HepG2 (cell line): ENCODE measurements at regions not wholly inside any gene's neighbourhood (a gene's known extent, or its start where the extent isn't known, plus 50 kb on each side); places are given as distances from the start of the nearest gene placed in this dataset.

Source experiments
- ATAC-seq: fragments of 200-7000 bp; cut with Tn5 transposase; 3 replicates; pipeline ENCODE4 v1.9.1; 2020; ENCODE audit warnings: mild to moderate bottlenecking, moderate library complexity
- BruUV-seq: library from RNA; stranded (reverse); fragments of 400-500 nt; replicated peaks from 2 replicates; lab custom pipeline; 2021; lab: Mats Ljungman, UMichigan
- CTCF ChIA-PET: fragments of 300-600 bp; formaldehyde crosslinking; extraction: SDS; loops from one replicate; lab custom pipeline; 2021; ENCODE audit warnings: low total read pairs, inconsistent platforms, low intra/inter-chr PET ratio; lab: Yijun Ruan, JAX
- POLR2A ChIA-PET: fragments of 350-600 bp; sonication (Branson Sonifier 250); formaldehyde crosslinking; loops from one replicate; lab custom pipeline; 2020; ENCODE audit warnings: antibody characterized with exemption, inconsistent platforms; lab: Yijun Ruan, JAX
- DNase-seq: peaks from one replicate; pipeline ENCODE4 v3.0.0-alpha.2; 2015; ENCODE audit warnings: low spot score
- FAIRE-seq: peaks from 3 replicates; lab custom pipeline; 2011; peaks lifted over from hg19 to GRCh38; lab: Jason Lieb, UNC
- H2AFZ ChIP-seq: one replicate; pipeline ENCODE4 v1.6.1; 2011; ENCODE audit warnings: low read length, inconsistent platforms
- H3K27ac ChIP-seq: fragments of 300-600 bp; 3 replicates; pipeline ENCODE4 v1.8.0; 2011; ENCODE audit warnings: mixed run types, mild to moderate bottlenecking, mixed read lengths, low read length, inconsistent platforms; ENCODE audit not compliant: insufficient read depth; ENCODE audit errors: extremely low read length
- H3K27me3 ChIP-seq, 2 experiments: fragments of 200-600 bp in 1 of 2; 2 replicates in 1 of 2; 3 replicates in 1 of 2; pipeline versions ENCODE4 v1.6.0 to v1.8.0; 2011; ENCODE audit warnings: low read length in 2 of 2, mild to moderate bottlenecking in 2 of 2, moderate library complexity in 2 of 2, inconsistent platforms in 1 of 2; ENCODE audit not compliant: insufficient read depth in 2 of 2, control insufficient read depth in 1 of 2
- H3K36me3 ChIP-seq, 2 experiments: fragments of 200-600 bp in 1 of 2; replicated peaks in 1 of 2; 2 replicates in 1 of 2; 3 replicates in 1 of 2; pipeline versions ENCODE4 v1.5.1 to v1.8.0; 2011; ENCODE audit warnings: low read length in 2 of 2, inconsistent platforms in 1 of 2; ENCODE audit not compliant: insufficient read depth in 2 of 2, control insufficient read depth in 1 of 2
- H3K4me1 ChIP-seq: 2 replicates; pipeline ENCODE4 v1.5.1; 2012; ENCODE audit warnings: low read length, inconsistent platforms; ENCODE audit not compliant: insufficient read depth
- H3K4me2 ChIP-seq: 2 replicates; pipeline ENCODE4 v1.6.0; 2011; ENCODE audit warnings: low read depth, low read length, inconsistent platforms
- H3K4me3 ChIP-seq, 3 experiments: fragments of 200-600 bp in 1 of 3; sonication (generic), shearing (Covaris generic) in 1 of 3; replicated peaks in 1 of 3; 2 replicates each; pipeline ENCODE4 v1.5.1; 2011 to 2016; ENCODE audit warnings: low read length in 3 of 3, inconsistent platforms in 2 of 3, low read depth in 2 of 3, mild to moderate bottlenecking in 2 of 3, control low read depth in 1 of 3, mixed read lengths in 1 of 3; ENCODE audit not compliant: insufficient read depth in 1 of 3
- H3K79me2 ChIP-seq: one replicate; pipeline ENCODE4 v1.6.1; 2011; ENCODE audit warnings: low read length, inconsistent platforms; ENCODE audit not compliant: insufficient read depth
- H3K9ac ChIP-seq: 2 replicates; pipeline ENCODE4 v1.6.0; 2011; ENCODE audit warnings: mild to moderate bottlenecking, low read depth, low read length, inconsistent platforms; ENCODE audit not compliant: insufficient read depth
- H3K9me3 ChIP-seq: 2 replicates; pipeline ENCODE4 v1.5.1; 2012; ENCODE audit warnings: mild to moderate bottlenecking, low read length
- H4K20me1 ChIP-seq: 2 replicates; pipeline ENCODE4 v1.6.0; 2011; ENCODE audit warnings: inconsistent platforms, mild to moderate bottlenecking, low read length, moderate library complexity; ENCODE audit not compliant: insufficient read depth
- ELF4 ChIP-seq: sonication (generic); formaldehyde crosslinking; IDR thresholded peaks from 2 replicates; pipeline ENCODE4 v1.5.0; 2020; ENCODE audit warnings: missing genetic modification reagents, mild to moderate bottlenecking, moderate library complexity, borderline replicate concordance
- HDAC2 ChIP-seq: sonication (generic); formaldehyde crosslinking; IDR thresholded peaks from 2 replicates; pipeline ENCODE4 v1.4.0; 2020; ENCODE audit warnings: missing genetic modification reagents
- MLLT10 ChIP-seq: sonication (generic); formaldehyde crosslinking; IDR thresholded peaks from 2 replicates; pipeline ENCODE4 v1.4.0; 2020; ENCODE audit warnings: missing genetic modification reagents
- NFE2 ChIP-seq: sonication (generic); formaldehyde crosslinking; IDR thresholded peaks from 2 replicates; pipeline ENCODE4 v1.4.0; 2020; ENCODE audit warnings: missing genetic modification reagents
- POLR2AphosphoS2 ChIP-seq: IDR thresholded peaks from 2 replicates; pipeline ENCODE4 v1.6.1; 2011; ENCODE audit warnings: low read depth, low read length, improper control_type of control experiment
- TAF1 ChIP-seq: sonication (generic); formaldehyde crosslinking; IDR thresholded peaks from 2 replicates; pipeline ENCODE4 v1.4.0; 2020; ENCODE audit warnings: missing genetic modification reagents
- ZNF136 ChIP-seq: sonication (generic); formaldehyde crosslinking; IDR thresholded peaks from 2 replicates; pipeline ENCODE4 v1.8.1; 2022; ENCODE audit warnings: low read depth, mild to moderate bottlenecking, moderate library complexity, missing genetic modification reagents
- ZNF207 ChIP-seq: fragments of 450-650 bp; IDR thresholded peaks from 2 replicates; pipeline ENCODE4 v1.6.1; 2016; ENCODE audit warnings: antibody characterized with exemption, borderline replicate concordance
- ZNF34 ChIP-seq: sonication (generic); formaldehyde crosslinking; IDR thresholded peaks from 2 replicates; pipeline ENCODE4 v1.4.0; 2020; ENCODE audit warnings: mild to moderate bottlenecking, missing genetic modification reagents, borderline replicate concordance
- ZNF556 ChIP-seq: sonication (generic); formaldehyde crosslinking; IDR thresholded peaks from 2 replicates; pipeline ENCODE4 v1.4.0; 2020; ENCODE audit warnings: mild to moderate bottlenecking, missing genetic modification reagents, borderline replicate concordance
- ZNF777 ChIP-seq: sonication (generic); formaldehyde crosslinking; IDR thresholded peaks from 2 replicates; pipeline ENCODE4 v1.4.0; 2020; ENCODE audit warnings: missing genetic modification reagents
- ZSCAN22 ChIP-seq: sonication (generic); formaldehyde crosslinking; IDR thresholded peaks from 2 replicates; pipeline ENCODE4 v1.4.0; 2020; ENCODE audit warnings: mild to moderate bottlenecking, missing genetic modification reagents
- WGBS: methylation state at CpG from one replicate; pipeline ENCODE4 v1.1.6; 2017; ENCODE audit warnings: low lambda C conversion rate; 5-methylcytosine and 5-hydroxymethylcytosine counted together
- in situ Hi-C: cut with HindIII; loops from 2 replicates; pipeline ENCODE4 v1.10.0; 2017; ENCODE audit warnings: low pct_unique_long_range_greater_than_20kb; ENCODE audit not compliant: extremely low pct_ligation_motif_present
- intact Hi-C: fragments of 100-400 bp; cut with micrococcal nuclease; formaldehyde crosslinking; loops from one replicate; pipeline ENCODE4 v1.10.0; 2022; ENCODE audit not compliant: unreplicated experiment
- TF ChIP-seq, protein P1 (sequence below), 2 experiments: sonication (generic) in 1 of 2; formaldehyde crosslinking in 1 of 2; IDR thresholded peaks; 2 replicates each; pipeline versions ENCODE4 v1.6.1 to v1.9.0; 2014 to 2022; ENCODE audit warnings: antibody characterized with exemption in 1 of 2, borderline replicate concordance in 1 of 2, inconsistent platforms in 1 of 2, low read depth in 1 of 2, missing genetic modification reagents in 1 of 2
- TF ChIP-seq, protein P2 (sequence below): IDR thresholded peaks from 2 replicates; pipeline ENCODE4 v1.6.1; 2018; ENCODE audit warnings: missing genetic modification reagents, mild to moderate bottlenecking, missing compliant biosample characterization

DNA sequence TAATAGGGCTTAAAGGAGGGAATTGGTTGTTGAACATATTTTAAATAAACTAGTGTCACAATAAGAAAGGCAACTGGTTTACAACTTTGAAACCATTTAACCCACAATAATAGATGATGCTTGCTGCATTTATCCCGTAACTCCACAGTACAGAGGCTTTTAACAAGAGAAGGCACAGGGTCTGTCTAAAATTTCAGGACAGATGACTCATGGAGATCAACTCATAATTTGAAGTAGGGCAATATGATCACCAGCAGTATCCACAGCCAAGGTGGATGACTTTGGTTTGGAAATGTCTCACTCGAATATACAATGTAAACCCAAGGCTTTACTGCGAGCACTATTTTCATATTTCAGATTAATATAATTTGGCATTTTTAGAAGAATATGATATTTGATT is 340.2 kb downstream of the LRIG3 start (continued):
- TF ChIP-seq, protein P1, sequence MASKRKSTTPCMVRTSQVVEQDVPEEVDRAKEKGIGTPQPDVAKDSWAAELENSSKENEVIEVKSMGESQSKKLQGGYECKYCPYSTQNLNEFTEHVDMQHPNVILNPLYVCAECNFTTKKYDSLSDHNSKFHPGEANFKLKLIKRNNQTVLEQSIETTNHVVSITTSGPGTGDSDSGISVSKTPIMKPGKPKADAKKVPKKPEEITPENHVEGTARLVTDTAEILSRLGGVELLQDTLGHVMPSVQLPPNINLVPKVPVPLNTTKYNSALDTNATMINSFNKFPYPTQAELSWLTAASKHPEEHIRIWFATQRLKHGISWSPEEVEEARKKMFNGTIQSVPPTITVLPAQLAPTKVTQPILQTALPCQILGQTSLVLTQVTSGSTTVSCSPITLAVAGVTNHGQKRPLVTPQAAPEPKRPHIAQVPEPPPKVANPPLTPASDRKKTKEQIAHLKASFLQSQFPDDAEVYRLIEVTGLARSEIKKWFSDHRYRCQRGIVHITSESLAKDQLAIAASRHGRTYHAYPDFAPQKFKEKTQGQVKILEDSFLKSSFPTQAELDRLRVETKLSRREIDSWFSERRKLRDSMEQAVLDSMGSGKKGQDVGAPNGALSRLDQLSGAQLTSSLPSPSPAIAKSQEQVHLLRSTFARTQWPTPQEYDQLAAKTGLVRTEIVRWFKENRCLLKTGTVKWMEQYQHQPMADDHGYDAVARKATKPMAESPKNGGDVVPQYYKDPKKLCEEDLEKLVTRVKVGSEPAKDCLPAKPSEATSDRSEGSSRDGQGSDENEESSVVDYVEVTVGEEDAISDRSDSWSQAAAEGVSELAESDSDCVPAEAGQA (IDR thresholded peaks at IDR 0.05; ENCODE audit: low read depth), result no peak
- TF ChIP-seq, protein P1 (CRISPR knock-in tag; IDR thresholded peaks at IDR 0.05; ENCODE audit: borderline replicate concordance), result no peak
- TF ChIP-seq HDAC2 (CRISPR knock-in tag) (no peak), ELF4 (CRISPR knock-in tag) (no peak), NFE2 (CRISPR knock-in tag) (no peak), ZNF136 (no peak)
- TF ChIP-seq, protein P2, sequence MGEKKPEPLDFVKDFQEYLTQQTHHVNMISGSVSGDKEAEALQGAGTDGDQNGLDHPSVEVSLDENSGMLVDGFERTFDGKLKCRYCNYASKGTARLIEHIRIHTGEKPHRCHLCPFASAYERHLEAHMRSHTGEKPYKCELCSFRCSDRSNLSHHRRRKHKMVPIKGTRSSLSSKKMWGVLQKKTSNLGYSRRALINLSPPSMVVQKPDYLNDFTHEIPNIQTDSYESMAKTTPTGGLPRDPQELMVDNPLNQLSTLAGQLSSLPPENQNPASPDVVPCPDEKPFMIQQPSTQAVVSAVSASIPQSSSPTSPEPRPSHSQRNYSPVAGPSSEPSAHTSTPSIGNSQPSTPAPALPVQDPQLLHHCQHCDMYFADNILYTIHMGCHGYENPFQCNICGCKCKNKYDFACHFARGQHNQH (CRISPR knock-in tag), result no peak
- TF ChIP-seq, all 625 proteins: peak for 0

DNA sequence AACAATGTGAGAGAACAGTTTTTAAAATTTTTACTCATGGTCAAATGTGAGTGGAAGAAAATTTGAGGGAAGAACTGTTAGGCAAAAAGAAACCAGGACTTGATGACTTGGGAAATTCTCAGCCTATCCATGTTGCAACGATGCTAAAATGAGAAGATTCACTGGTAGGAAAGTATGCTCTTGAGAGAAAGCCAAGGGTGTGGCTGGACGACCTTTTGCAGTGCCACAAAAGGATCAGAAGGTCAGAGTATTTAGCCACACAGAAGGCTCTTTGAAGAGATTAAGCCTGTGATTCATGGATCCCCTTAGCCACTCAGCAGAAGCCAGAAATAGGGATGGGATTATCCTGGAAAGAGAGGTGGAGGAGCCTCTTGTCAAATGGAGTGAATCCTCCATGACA is 336.8 kb downstream of the LRIG3 start:
- no TSS peak for BruUV-seq
- no peak for ATAC-seq
- TF ChIP-seq ZNF556 (no peak), ZSCAN22 (no peak), MLLT10 (CRISPR knock-in tag) (no peak), POLR2AphosphoS2 (no peak), ZNF34 (no peak), ZNF777 (CRISPR knock-in tag) (no peak), TAF1 (CRISPR knock-in tag) (no peak), ZNF207 (no peak)

More for the DNA sequence above, 336.8 kb downstream of the LRIG3 start:
- DNase-seq (no peak), FAIRE-seq (no peak)
- in situ Hi-C loops, result no loop called here
- Histone ChIP-seq H3K4me1 (no peaks in the 10 kb centered on the region), H3K9me3 (no peaks in the 10 kb centered on the region), H3K27me3 (no peaks in the 10 kb centered on the region), H4K20me1 (no peaks in the 10 kb centered on the region), H3K4me3 (no peak overlapping the region), H3K4me2 (no peak overlapping the region), H3K79me2 (no peaks in the 10 kb centered on the region), H3K27ac (no peak overlapping the region), H3K36me3 (no peaks in the 10 kb centered on the region), H3K9ac (no peak overlapping the region), H2AFZ (no peak overlapping the region)
- intact Hi-C loops, result no loop called here
- POLR2A ChIA-PET, result no interaction called here
- WGBS, result 0% methylated on average over 2 of the region's 2 CpGs
- CTCF ChIA-PET, result no interaction called here
